ENCODE measurements at regions not wholly inside any gene's neighbourhood (a gene's known extent, or its start where the extent isn't known, plus 50 kb on each side); places are given as distances from the start of the nearest gene placed in this dataset.

- Histone ChIP-seq H3K79me1 (ENCODE audit: low read depth, low read length) (no peaks in the 10 kb centered on the region), H2BK5ac (ENCODE audit: low read depth, low read length) (no peak overlapping the region), H3K9me3 (ENCODE audit: insufficient read depth in 2 of 2, low read depth in 1 of 2, low read length in 1 of 2) (no peaks in the 10 kb centered on the region), H3K4me3 (ENCODE audit: extremely low read depth in 1 of 4, insufficient read depth in 2 of 4, low read depth in 3 of 4, low read length in 4 of 4) (no peak overlapping the region), H4K8ac (ENCODE audit: extremely low read depth, insufficient read depth, low read length) (no peak overlapping the region), H2BK20ac (ENCODE audit: low read length) (no peak overlapping the region), H4K91ac (replicated peaks; ENCODE audit: insufficient read length, low read length) (no peak overlapping the region), H3K4me1 (replicated peaks in 1 of 4; ENCODE audit: control insufficient read depth in 3 of 4, insufficient read depth in 4 of 4, low read length in 3 of 4) (no peaks in the 10 kb centered on the region), H3K56ac (replicated peaks; ENCODE audit: insufficient read length, low read depth, low read length) (no peak overlapping the region), H3K23me2 (ENCODE audit: low read depth, low read length) (no peaks in the 10 kb centered on the region), H3K14ac (ENCODE audit: insufficient read length) (no peak overlapping the region), H2BK12ac (ENCODE audit: low read depth, low read length) (no peak overlapping the region), H3K79me2 (ENCODE audit: control insufficient read depth in 1 of 2, insufficient read depth in 2 of 2, low read length in 2 of 2) (no peaks in the 10 kb centered on the region), H4K20me1 (replicated peaks in 1 of 2; ENCODE audit: control insufficient read depth in 1 of 2, insufficient read depth in 2 of 2, low read length in 2 of 2) (no peaks in the 10 kb centered on the region), H3K27ac (ENCODE audit: low read depth, low read length) (no peak overlapping the region), H2AK5ac (ENCODE audit: low read depth, low read length) (no peak overlapping the region), H3K27me3 (replicated peaks in 1 of 4; ENCODE audit: control insufficient read depth in 3 of 4, extremely low read depth in 1 of 4, insufficient read depth in 3 of 4, low read length in 3 of 4) (no peaks in the 10 kb centered on the region), H3K36me3 (ENCODE audit: control insufficient read depth in 2 of 4, insufficient read depth in 4 of 4, low read length in 3 of 4) (no peaks in the 10 kb centered on the region), H2BK15ac (ENCODE audit: low read length) (no peak overlapping the region), H2AFZ (ENCODE audit: low read length) (no peak overlapping the region), H3K4ac (replicated peaks; ENCODE audit: insufficient read length, low read depth, low read length) (no peak overlapping the region), H3K9ac (replicated peaks in 1 of 4; ENCODE audit: extremely low read depth in 1 of 4, low read depth in 3 of 4, low read length in 3 of 4) (no peak overlapping the region), H3K4me2 (ENCODE audit: insufficient read depth in 1 of 2, low read depth in 2 of 2, low read length in 2 of 2) (no peak overlapping the region), H3K18ac (ENCODE audit: extremely low read depth, low read length) (no peak overlapping the region), H2BK120ac (replicated peaks; ENCODE audit: low read depth, low read length) (no peak overlapping the region), H3K23ac (ENCODE audit: insufficient read length) (no peak overlapping the region), H4K5ac (ENCODE audit: insufficient read length, low read depth, low read length) (no peak overlapping the region)
- TF ChIP-seq SRF (IDR thresholded peaks at IDR 0.05; ENCODE audit: low read depth, low read length) = no peak
- TF ChIP-seq SIRT6 (IDR thresholded peaks at IDR 0.05; ENCODE audit: low read length) = no peak
- no peak for TF ChIP-seq HDAC6 (IDR thresholded peaks at IDR 0.05; ENCODE audit: low read depth, low read length)
- no peak for TF ChIP-seq CEBPB (IDR thresholded peaks at IDR 0.05; ENCODE audit: low read depth, low read length)
- no peak for TF ChIP-seq GTF2F1 (IDR thresholded peaks at IDR 0.05; ENCODE audit: borderline replicate concordance, low read depth, low read length)
- TF ChIP-seq TAF1 (IDR thresholded peaks at IDR 0.05; ENCODE audit: low read depth, low read length) = no peak
- ChIA-PET CTCF (ENCODE audit: partially characterized antibody) (no interaction called here), POLR2A (ENCODE audit: partially characterized antibody) (no interaction called here)
- DNase-seq (ENCODE audit: low read depth in 1 of 2, low spot score in 2 of 2) = no peak
- whole genome bisulfite sequencing, 2 experiments (ENCODE audit: extremely low coverage in 1 of 2, insufficient coverage in 1 of 2, insufficient read length in 1 of 2, insufficient replicate concordance in 2 of 2, low coverage in 1 of 2, low lambda C conversion rate in 2 of 2, missing lambda C conversion rate in 1 of 2) = 83% methylated on average over 1 of the region's 1 CpG; no CpG with 5 or more reads in 1 of the 2 experiments
- FAIRE-seq = no peak
Observed at GRCh38 chr12:67748743-67749040, 100.1 kb downstream of the DYRK2 start.

Data from H1 (cell line).